ENCODE measurements at regions not wholly inside any gene's neighbourhood (a gene's known extent, or its start where the extent isn't known, plus 50 kb on each side); places are given as distances from the start of the nearest gene placed in this dataset.

- TF ChIP-seq ZBTB40 (IDR thresholded peaks at IDR 0.05; ENCODE audit: borderline replicate concordance) (no peak), POLR2A (IDR thresholded peaks at IDR 0.05; ENCODE audit: low read depth, low read length) (no peak), CTCF (IDR thresholded peaks at IDR 0.05 in 2 of 3, conservative IDR thresholded peaks at IDR 0.05 in 1 of 3; ENCODE audit: control insufficient read depth in 2 of 3, extremely low read depth in 1 of 3, insufficient read depth in 1 of 3, low read depth in 3 of 3, low read length in 3 of 3) (0 out of 6 replicates have a peak, but pooled peaks of 1 of the 3 experiments have one; percentile 7), ETV6 (conservative IDR thresholded peaks at IDR 0.05 in 1 of 2, IDR thresholded peaks at IDR 0.05 in 1 of 2; ENCODE audit: borderline replicate concordance in 1 of 2, low read depth in 1 of 2) (no peak), ZBTB33 (IDR thresholded peaks at IDR 0.05) (no peak), BCLAF1 (IDR thresholded peaks at IDR 0.05) (no peak), BMI1 (IDR thresholded peaks at IDR 0.05; ENCODE audit: borderline replicate concordance) (no peak), NFYB (IDR thresholded peaks at IDR 0.05; ENCODE audit: insufficient read depth, low read depth, low read length) (no peak)
Observed at GRCh38 chr10:10903620-10904019, 114.1 kb upstream of the CELF2 start.
